Activated naive CD4-positive, alpha-beta T cell treated with Interleukin-2 at 50 U/mL for 16 hours (primary cell): ENCODE measurements at regions not wholly inside any gene's neighbourhood (a gene's known extent, or its start where the extent isn't known, plus 50 kb on each side); places are given as distances from the start of the nearest gene placed in this dataset.
"Not testable (repeated sequence)": the region's sequence is repeated elsewhere in the genome, so short reads cannot be mapped to it uniquely, and the experiment has no call there.

ENCODE experiments used
- DNase-seq: peaks from one replicate; pipeline ENCODE4 v3.0.0-alpha.2; 2020

DNA sequence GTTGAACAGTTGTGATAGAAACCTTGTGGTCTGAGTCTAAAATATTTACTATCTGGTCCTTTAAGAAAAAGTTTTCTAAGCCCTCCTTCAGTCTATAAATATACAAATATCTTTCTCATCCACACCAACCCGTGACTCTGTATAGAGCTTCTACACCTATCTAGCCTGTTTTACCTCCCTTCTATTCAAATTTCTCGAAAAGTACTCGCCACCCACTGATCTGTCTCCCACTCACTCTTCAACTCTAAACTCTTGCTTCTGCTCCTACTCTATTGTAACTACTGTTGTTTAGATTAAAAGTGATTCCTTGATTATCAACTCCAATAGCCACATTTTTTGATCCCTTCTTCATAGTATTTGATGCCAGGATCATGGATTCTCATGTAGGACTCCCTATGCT, 329.4 kb upstream of the MAN1A1 start:
- no peak for DNase-seq

DNA sequence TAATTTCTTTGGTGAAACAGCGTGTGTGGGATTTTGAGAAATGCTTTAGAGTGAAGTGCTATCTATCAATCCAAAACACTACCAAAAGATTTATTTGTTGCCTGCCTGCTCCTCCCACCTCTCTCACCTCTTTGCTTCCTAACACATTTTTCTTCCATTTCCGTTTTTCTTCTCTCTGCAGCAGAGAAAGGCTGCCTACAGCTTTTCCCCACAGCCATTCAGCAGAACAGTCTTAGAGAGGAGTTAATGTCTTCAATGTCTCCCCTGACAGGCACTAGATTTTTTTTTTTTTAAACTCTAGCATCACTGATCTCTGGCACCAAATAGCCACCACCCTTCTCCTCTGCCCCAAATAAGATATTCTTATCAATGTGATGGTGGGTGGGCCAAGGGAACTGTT, 327.8 kb upstream of the MAN1A1 start:
- DNase-seq: no peak

DNA sequence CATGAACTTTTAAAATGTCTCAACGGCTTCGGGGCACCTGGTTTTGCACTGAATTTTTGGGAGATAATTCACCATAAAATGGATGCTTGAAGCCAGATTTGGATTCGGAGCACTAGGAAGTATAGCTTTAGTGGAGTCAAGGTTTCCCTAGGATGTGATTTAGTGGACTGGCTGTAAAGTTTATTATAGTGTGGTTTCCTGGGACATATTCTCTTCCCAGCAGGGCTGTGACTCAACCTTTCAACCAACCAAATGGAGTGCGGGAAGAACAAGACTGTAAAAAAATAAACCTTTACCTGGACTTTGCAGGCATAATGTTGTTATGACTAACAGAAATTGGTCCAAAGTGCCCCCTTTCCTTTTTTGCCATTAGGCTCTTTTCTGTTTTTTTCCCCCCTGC, 327.4 kb upstream of the MAN1A1 start:
- no peak for DNase-seq

DNA sequence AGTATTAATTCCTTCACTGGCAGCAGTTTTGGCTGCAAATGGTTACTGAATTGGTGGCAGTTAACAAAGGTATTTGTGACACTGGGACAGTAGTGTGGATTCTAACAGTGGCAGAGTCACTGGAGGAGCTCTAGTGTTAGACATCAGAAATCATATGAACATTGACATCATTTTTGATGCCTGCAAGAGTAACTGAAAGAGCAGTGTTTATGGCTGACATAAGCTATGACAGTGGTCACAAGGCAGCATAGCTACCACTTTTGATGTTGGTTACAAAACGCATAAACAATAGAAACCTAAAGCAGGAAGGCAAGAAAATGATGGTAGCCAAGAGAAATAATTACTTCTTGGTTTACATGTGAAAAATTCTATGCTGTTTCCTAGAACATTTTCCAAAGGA, 326.7 kb upstream of the MAN1A1 start:
- no peak for DNase-seq

GRCh38 chr6:119673741-119674140, 324.2 kb upstream of the MAN1A1 start:
- no peak for DNase-seq

GRCh38 chr6:119672725-119673124, 323.2 kb upstream of the MAN1A1 start:
- DNase-seq: no peak

DNA sequence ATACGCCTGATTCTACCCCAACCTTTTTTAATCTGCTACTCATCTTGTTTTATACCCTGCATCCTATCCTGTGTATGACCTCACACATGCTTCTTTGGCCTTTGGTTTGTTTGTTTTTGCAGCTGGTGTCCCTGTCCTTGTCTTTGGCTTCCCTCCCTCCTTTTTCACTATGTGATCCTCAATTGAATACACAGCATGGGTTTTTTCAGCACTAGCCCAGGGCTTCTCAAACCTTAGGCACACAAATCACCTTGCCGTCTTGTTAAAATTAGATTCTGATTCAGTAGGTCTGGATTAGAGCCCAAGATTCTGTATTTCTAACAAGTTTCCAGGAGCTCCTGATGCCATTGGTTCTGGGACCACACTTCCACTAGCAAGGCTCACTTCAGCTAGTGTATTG, 321.5 kb upstream of the MAN1A1 start:
- DNase-seq: no peak

- no peak for DNase-seq
These were observed 319.7 kb upstream of the MAN1A1 start for GRCh38 chr6:119669221-119669620.

GRCh38 chr6:119665432-119665831, 315.9 kb upstream of the MAN1A1 start:
- DNase-seq: not testable (repeated sequence)

GRCh38 chr6:119661628-119662027, 312.1 kb upstream of the MAN1A1 start:
- DNase-seq: no peak

DNA sequence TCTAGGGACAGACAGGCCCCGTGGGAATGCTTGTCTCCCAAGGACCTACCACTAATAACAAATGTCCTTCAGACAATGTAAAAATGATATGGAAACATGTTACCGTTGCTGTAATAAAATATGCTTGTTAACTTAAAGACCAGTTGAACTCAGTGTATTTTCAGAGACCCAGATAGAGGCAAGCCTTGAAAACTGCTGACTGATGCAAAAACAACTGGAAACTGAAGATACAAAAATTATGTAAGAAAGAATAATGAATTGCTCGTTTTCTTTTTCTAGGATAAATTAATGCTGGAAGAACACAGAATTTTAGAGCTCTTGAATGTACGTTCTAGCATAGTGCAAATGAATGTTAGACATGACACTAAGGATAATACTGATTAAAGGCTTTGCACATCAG, 311.5 kb upstream of the MAN1A1 start:
- no peak for DNase-seq

GRCh38 chr6:119658917-119659316, 309.4 kb upstream of the MAN1A1 start:
- no peak for DNase-seq

- no peak for DNase-seq
These were observed 305.6 kb upstream of the MAN1A1 start for GRCh38 chr6:119655124-119655523.

DNA sequence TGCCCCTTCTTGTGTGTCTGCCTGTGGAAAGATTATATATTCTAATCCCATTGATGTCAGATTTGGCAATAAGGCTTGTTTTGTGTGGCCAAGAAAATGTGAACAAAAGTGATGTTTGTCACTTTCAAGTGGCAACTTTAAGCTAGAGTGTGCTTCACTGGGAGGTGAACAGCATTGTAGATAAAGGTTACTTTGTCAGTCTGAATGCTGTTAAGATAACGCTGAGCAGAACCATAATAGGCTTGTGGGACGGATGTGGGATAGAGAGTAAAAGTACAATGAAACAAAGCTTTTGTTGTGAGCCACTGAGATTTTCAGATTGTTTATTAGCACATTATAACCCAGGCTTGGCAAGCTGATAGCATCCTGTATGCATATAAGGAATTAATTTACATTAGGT, 303.8 kb upstream of the MAN1A1 start:
- DNase-seq: no peak

- DNase-seq: no peak
These were observed 300.0 kb upstream of the MAN1A1 start for GRCh38 chr6:119649531-119649930.

- no peak for DNase-seq
These were observed 297.7 kb upstream of the MAN1A1 start for GRCh38 chr6:119647309-119647708.

- no peak for DNase-seq
These were observed 294.3 kb upstream of the MAN1A1 start for GRCh38 chr6:119643876-119644275.

GRCh38 chr6:119637768-119638167, 288.2 kb upstream of the MAN1A1 start:
- DNase-seq: no peak

DNA sequence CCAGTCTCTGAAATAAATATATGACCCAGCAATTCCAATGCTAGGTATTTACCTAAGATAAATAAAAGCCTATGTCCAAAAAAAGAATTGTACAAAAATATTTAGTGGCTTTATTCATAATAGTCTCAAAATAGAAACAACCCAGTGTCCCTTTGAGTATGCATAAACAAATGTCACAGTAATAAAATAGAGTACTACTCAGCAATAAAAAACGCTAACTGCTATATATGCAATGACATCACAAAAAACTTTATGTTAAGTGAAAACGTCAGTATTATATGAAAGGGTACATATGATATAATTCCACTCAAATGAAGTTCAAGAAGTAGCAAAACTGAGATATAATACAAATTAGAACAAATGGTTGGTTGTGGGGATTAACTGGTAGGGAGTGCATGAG, 286.5 kb upstream of the MAN1A1 start:
- no peak for DNase-seq

GRCh38 chr6:119633461-119633860, 283.9 kb upstream of the MAN1A1 start:
- DNase-seq: no peak

DNA sequence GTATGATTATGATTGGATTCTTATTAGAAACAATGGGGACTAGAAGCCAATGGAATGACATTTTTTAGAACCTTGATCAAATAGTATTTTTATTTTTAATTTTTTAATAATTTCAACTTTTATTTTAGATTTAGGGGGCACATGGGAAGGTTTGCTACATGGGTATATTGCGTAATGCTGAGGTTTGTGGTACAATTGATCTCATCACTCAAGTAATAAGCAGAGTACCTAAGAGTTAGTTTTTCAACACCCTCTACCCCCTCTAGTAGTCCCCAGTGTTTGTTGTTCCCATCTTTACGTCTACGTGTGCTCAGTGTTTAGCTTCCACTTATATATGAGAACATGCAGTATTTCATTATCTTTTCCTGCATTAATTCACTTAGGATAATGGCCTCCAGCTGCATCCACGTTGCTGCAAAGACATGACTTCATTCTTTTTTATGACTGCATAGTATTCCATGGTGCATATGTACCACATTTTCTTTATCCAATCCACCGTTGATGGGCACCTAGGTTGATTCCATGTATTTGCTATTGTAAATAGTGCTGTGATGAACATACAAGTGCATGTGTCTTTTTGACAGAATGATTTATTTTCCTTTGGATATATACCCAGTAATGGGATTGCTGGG, 281.1 kb upstream of the MAN1A1 start:
- no peak for DNase-seq

GRCh38 chr6:119628691-119629594, 279.4 kb upstream of the MAN1A1 start:
- no peak for DNase-seq

DNA sequence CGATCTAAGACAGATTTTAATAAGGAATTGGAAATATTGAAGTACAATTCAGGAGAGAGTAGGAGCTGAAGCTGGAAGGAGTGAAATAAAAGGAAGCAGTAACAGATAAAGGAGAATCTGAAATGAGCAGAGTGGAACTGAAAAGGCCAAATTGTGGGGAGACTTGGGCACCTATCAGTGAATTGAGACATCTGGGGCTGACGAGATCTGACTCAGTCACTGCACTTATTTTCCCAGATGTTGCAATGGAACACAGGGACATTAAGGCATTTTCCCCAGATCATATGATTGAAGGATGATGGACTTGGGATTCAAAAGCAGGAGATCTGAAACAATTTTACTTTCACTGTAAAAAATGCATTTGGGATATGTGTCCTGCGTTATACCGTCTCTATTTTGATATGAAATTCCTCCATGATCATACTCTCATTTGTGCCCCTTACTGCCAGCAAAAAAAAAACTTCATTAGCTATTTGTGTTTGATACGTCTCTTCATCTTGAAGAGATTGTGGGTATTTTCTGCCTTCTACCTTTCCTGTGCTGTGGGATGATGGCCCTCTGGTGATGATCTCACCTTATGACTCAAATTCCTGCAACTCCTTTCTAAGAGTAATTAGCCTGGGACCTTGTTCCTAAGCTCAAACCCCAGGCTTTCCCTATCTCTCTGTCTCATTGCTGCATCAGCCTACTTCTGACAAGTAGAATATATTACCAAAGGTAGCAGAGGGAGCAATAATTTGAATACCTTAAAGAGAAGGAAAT, 278.5 kb upstream of the MAN1A1 start:
- no peak for DNase-seq
